ENCODE measurements at regions not wholly inside any gene's neighbourhood (a gene's known extent, or its start where the extent isn't known, plus 50 kb on each side); places are given as distances from the start of the nearest gene placed in this dataset.

DNA sequence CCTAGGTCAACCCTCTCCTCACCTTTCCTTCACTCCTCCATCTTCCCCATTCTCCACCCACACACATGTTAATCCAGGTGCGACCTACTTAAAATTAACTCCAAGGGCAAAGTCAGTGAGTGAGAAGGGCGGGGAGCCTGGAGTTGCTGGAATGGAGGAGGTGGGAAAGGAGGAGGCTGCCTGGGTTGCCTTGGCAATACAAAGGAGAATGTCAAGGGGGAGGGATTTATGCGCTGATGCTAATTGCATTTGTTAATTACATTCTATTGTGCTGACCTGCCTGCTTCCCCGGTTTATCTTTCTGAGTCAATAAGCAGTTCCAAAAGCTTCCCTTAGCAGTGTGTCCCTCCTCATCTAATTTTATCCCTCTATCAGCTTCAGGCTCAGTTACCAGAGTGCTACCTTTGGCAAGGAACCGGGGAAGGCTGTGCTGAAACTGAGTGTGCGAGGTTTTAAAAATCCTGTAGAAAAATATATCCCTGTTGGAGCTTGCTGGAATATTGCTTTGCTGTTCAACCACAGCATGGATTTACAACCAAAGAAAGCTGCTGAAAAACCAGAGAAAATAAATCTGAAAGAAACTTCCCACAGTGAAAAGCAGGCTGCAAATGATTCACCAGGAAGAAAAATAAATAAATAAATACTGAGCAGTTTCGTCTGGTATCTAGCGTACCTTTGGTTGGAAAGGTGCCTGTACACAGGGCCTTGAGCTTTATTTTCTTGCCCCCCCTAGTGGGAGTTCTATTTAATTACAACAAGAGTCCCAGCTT lies 113.2 kb upstream of the DGKB start:
- no CpG with 5 or more reads among the region's 8 CpGs for WGBS, 2 experiments (ENCODE audit: extremely low coverage in 2 of 2, insufficient read length in 1 of 2)
- Histone ChIP-seq H3K27ac (ENCODE audit: insufficient read depth, low read length) (no peak overlapping the region), H4K20me1 (ENCODE audit: insufficient read depth, low read length) (no peaks in the 10 kb centered on the region), H2AFZ (replicated peaks; ENCODE audit: low read length, poor library complexity) (no peak overlapping the region), H3K4me3 (ENCODE audit: insufficient read depth, low read depth, low read length) (no peak overlapping the region), H4K8ac (ENCODE audit: low read depth in 2 of 2, low read length in 2 of 2) (no peak overlapping the region), H4K5ac (ENCODE audit: low read depth, low read length) (no peak overlapping the region), H3K23ac (ENCODE audit: low read depth, low read length) (no peak overlapping the region), H3K9me1 (ENCODE audit: insufficient read depth, low read length) (no peaks in the 10 kb centered on the region), H3K14ac (replicated peaks; ENCODE audit: low read depth, low read length) (no peak overlapping the region), H3K4me1 (ENCODE audit: control insufficient read depth, insufficient read depth, low read length) (no peaks in the 10 kb centered on the region), H3K9ac (ENCODE audit: low read depth, low read length) (no peak overlapping the region), H2BK15ac (ENCODE audit: low read depth, low read length) (no peak overlapping the region), H4K91ac (ENCODE audit: insufficient read depth, low read depth, low read length) (no peak overlapping the region), H3K4ac (ENCODE audit: low read depth, low read length) (no peak overlapping the region), H2BK120ac (ENCODE audit: low read depth, low read length) (no peak overlapping the region), H2BK5ac (ENCODE audit: low read depth, low read length, poor library complexity, severe bottlenecking) (no peak overlapping the region), H2BK20ac (ENCODE audit: low read depth, low read length) (no peak overlapping the region), H2AK9ac (replicated peaks; ENCODE audit: low read depth, low read length, poor library complexity) (no peak overlapping the region), H3K4me2 (ENCODE audit: low read depth, low read length) (no peak overlapping the region), H3K79me1 (ENCODE audit: low read depth in 1 of 2, low read length in 2 of 2) (no peaks in the 10 kb centered on the region), H2AK5ac (ENCODE audit: low read depth, low read length) (no peak overlapping the region), H3K18ac (ENCODE audit: low read depth, low read length) (no peak overlapping the region), H3K9me3 (ENCODE audit: control insufficient read depth, insufficient read depth, low read length) (no peaks in the 10 kb centered on the region), H3K36me3 (ENCODE audit: control insufficient read depth, insufficient read depth, low read length) (no peaks in the 10 kb centered on the region), H3K27me3 (ENCODE audit: control insufficient read depth, insufficient read depth, low read length) (no peaks in the 10 kb centered on the region), H3K56ac (ENCODE audit: extremely low read depth, insufficient read depth, low read length) (no peak overlapping the region)
- peak; percentile 49 for DNase-seq
- peak; percentile 85 for ATAC-seq (ENCODE audit: low read depth)
- in situ Hi-C loops (cut with MboI; ENCODE audit: low sequenced_read_pairs) (no loop called here), intact Hi-C loops (cut with micrococcal nuclease) (loop anchor here (1.0 to 5.0 kb wide), 2 partner anchors 298 to 1733 kb away; no protein-coding TSS in a partner anchor), dilution Hi-C loops (cut with HindIII; ENCODE audit: low sequenced_read_pairs, unreplicated experiment) (no loop called here)
- ChIA-PET CTCF (interaction anchor here (0.7 to 1.4 kb wide), 6 partner anchors 10 to 1734 kb away, joined by 3 to 7 read pairs (median 4); no protein-coding TSS in a partner anchor), POLR2A (ENCODE audit: unreplicated experiment) (no interaction called here)
- BruUV-seq (replicated peaks): no TSS peak
- no peak for TF ChIP-seq CEBPB (IDR thresholded peaks at IDR 0.05; ENCODE audit: low read depth, low read length)
- TF ChIP-seq USF2 (IDR thresholded peaks at IDR 0.05; ENCODE audit: low read depth, low read length): no peak
- TF ChIP-seq RAD21 (IDR thresholded peaks at IDR 0.05; ENCODE audit: low read length): peak; percentile 40
- TF ChIP-seq CTCF (conservative IDR thresholded peaks at IDR 0.05; ENCODE audit: low read depth, low read length): peak; percentile 54
- no peak for TF ChIP-seq NFE2L2 (IDR thresholded peaks at IDR 0.05; ENCODE audit: low read depth, low read length)
- peak; percentile 45 for TF ChIP-seq SMC3 (IDR thresholded peaks at IDR 0.05; ENCODE audit: low read depth, low read length)

Data from IMR-90 (cell line).